H1 (cell line): ENCODE measurements at regions not wholly inside any gene's neighbourhood (a gene's known extent, or its start where the extent isn't known, plus 50 kb on each side); places are given as distances from the start of the nearest gene placed in this dataset.

Source experiments
- CTCF ChIP-seq, 3 experiments: IDR thresholded peaks; 1 replicate in 2 of 3; 2 replicates in 1 of 3; pipeline versions ENCODE4 v1.5.1 to v1.6.1; 2011; ENCODE audit warnings: low read length in 3 of 3, mild to moderate bottlenecking in 3 of 3, inconsistent platforms in 2 of 3, low read depth in 1 of 3, moderate library complexity in 1 of 3; ENCODE audit not compliant: insufficient read depth in 1 of 3; ENCODE audit errors: control extremely low read depth in 1 of 3
- GABPA ChIP-seq: IDR thresholded peaks from 2 replicates; pipeline ENCODE4 v1.6.1; 2011; ENCODE audit warnings: mild to moderate bottlenecking, low read length, moderate library complexity, borderline replicate concordance; ENCODE audit not compliant: insufficient read depth
- JUN ChIP-seq: IDR thresholded peaks from 2 replicates; pipeline ENCODE4 v1.6.1; 2011; ENCODE audit warnings: low read depth, mild to moderate bottlenecking, improper control_type of control experiment, low read length
- NRF1 ChIP-seq: IDR thresholded peaks from 2 replicates; pipeline ENCODE4 v1.6.1; 2011; ENCODE audit warnings: mild to moderate bottlenecking, low read depth, low read length, improper control_type of control experiment
- POLR2A ChIP-seq, 2 experiments: IDR thresholded peaks; 1 replicate in 1 of 2; 2 replicates in 1 of 2; pipeline ENCODE4 v1.6.1; 2011; ENCODE audit warnings: low read depth in 2 of 2, low read length in 2 of 2, mild to moderate bottlenecking in 2 of 2; ENCODE audit errors: control extremely low read depth in 1 of 2
- SP1 ChIP-seq: IDR thresholded peaks from 2 replicates; pipeline ENCODE4 v1.6.1; 2011; ENCODE audit warnings: low read depth, low read length
- YY1 ChIP-seq: IDR thresholded peaks from 2 replicates; pipeline ENCODE4 v1.6.1; 2011; ENCODE audit warnings: low read depth, mild to moderate bottlenecking, low read length
- TF ChIP-seq, protein P1 (sequence below): IDR thresholded peaks from 2 replicates; pipeline ENCODE4 v1.6.1; 2012; ENCODE audit warnings: inconsistent platforms
- TF ChIP-seq, protein P2 (sequence below): IDR thresholded peaks from 2 replicates; pipeline ENCODE4 v1.6.1; 2011; ENCODE audit warnings: low read depth, mild to moderate bottlenecking, low read length; ENCODE audit not compliant: insufficient read depth

GRCh38 chr5:26625099-26625498, 413.3 kb downstream of the CDH9 start:
- no peak for TF ChIP-seq CTCF (IDR thresholded peaks at IDR 0.05; ENCODE audit: control extremely low read depth in 1 of 3, insufficient read depth in 1 of 3, low read depth in 1 of 3, low read length in 3 of 3)
- TF ChIP-seq, protein P1, sequence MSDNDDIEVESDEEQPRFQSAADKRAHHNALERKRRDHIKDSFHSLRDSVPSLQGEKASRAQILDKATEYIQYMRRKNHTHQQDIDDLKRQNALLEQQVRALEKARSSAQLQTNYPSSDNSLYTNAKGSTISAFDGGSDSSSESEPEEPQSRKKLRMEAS, result no peak
- no peak for TF ChIP-seq GABPA
- TF ChIP-seq POLR2A (IDR thresholded peaks at IDR 0.05; ENCODE audit: control extremely low read depth in 1 of 2, low read depth in 2 of 2, low read length in 2 of 2), result no peak
- TF ChIP-seq YY1, result no peak
- no peak for TF ChIP-seq JUN
- TF ChIP-seq, protein P2, sequence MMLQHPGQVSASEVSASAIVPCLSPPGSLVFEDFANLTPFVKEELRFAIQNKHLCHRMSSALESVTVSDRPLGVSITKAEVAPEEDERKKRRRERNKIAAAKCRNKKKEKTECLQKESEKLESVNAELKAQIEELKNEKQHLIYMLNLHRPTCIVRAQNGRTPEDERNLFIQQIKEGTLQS, result no peak
- TF ChIP-seq SP1, result no peak
- TF ChIP-seq NRF1, result no peak
